ENCODE measurements at regions not wholly inside any gene's neighbourhood (a gene's known extent, or its start where the extent isn't known, plus 50 kb on each side); places are given as distances from the start of the nearest gene placed in this dataset.

GRCh38 chrX:26334232-26334631 is 118.3 kb downstream of the MAGEB5 start:
- FAIRE-seq (no peak), DNase-seq (ENCODE audit: low read depth in 1 of 2, low spot score in 1 of 2) (no peak), ATAC-seq (no peak)
- no peaks in the 10 kb centered on the region for H3K4me1 ChIP-seq
- H3K4me2 ChIP-seq = no peak overlapping the region
- TF ChIP-seq GATA3 (IDR thresholded peaks at IDR 0.05; ENCODE audit: borderline replicate concordance) = no peak
- no peaks in the 10 kb centered on the region for H3K9me3 ChIP-seq
- no peak overlapping the region for H3K27ac ChIP-seq
- H3K4me3 ChIP-seq = no peak overlapping the region
- WGBS (ENCODE audit: missing lambda C conversion rate) = 0% methylated on average over 1 of the region's 8 CpGs
- CTCF ChIA-PET = no interaction called here
- POLR2A ChIA-PET = no interaction called here

- H3K4me1 ChIP-seq = no peaks in the 10 kb centered on the region
- POLR2A ChIA-PET = no interaction called here
- TF ChIP-seq MAFK (IDR thresholded peaks at IDR 0.05; ENCODE audit: partially characterized antibody) (peak; percentile 61), RFX5 (IDR thresholded peaks at IDR 0.05) (no peak)
These were observed 112.8 kb downstream of the MAGEB5 start for GRCh38 chrX:26328608-26329319.

GRCh38 chrX:26309262-26309661 is 93.3 kb downstream of the MAGEB5 start:
- DNase-seq (ENCODE audit: low read depth in 1 of 2, low spot score in 1 of 2) (no peak), ATAC-seq (no peak), FAIRE-seq (no peak)
- H3K9me3 ChIP-seq = no peaks in the 10 kb centered on the region
- no peak overlapping the region for H3K27ac ChIP-seq
- no peak overlapping the region for H3K4me3 ChIP-seq
- H3K4me2 ChIP-seq = no peak overlapping the region
- TF ChIP-seq ZSCAN20 (CRISPR knock-in tag; IDR thresholded peaks at IDR 0.05) (no peak), ELK1 (IDR thresholded peaks at IDR 0.05; ENCODE audit: low read depth, low read length) (no peak), NR3C1 (IDR thresholded peaks at IDR 0.05) (no peak), FOXS1 (CRISPR knock-in tag; IDR thresholded peaks at IDR 0.05) (no peak), EHF (CRISPR knock-in tag; IDR thresholded peaks at IDR 0.05) (no peak), RCOR1 (IDR thresholded peaks at IDR 0.05; ENCODE audit: low read depth, low read length) (no peak), KDM5A (IDR thresholded peaks at IDR 0.05) (no peak), HOXA7 (CRISPR knock-in tag; IDR thresholded peaks at IDR 0.05) (no peak), BCL3 (IDR thresholded peaks at IDR 0.05) (no peak)
- H3K4me1 ChIP-seq = no peaks in the 10 kb centered on the region
- ChIA-PET POLR2A (no interaction called here), CTCF (no interaction called here)

More at GRCh38 chrX:26328608-26329319, 112.8 kb downstream of the MAGEB5 start:
- DNase-seq (ENCODE audit: low read depth in 1 of 2, low spot score in 1 of 2) (no peak), ATAC-seq (no peak), FAIRE-seq (no peak)
- no peaks in the 10 kb centered on the region for H3K9me3 ChIP-seq
- no peak overlapping the region for H3K27ac ChIP-seq
- CTCF ChIA-PET = no interaction called here
- H3K4me2 ChIP-seq = no peak overlapping the region
- WGBS (ENCODE audit: missing lambda C conversion rate) = 0% methylated on average over 3 of the region's 3 CpGs
- H3K4me3 ChIP-seq = no peak overlapping the region

- H3K4me1 ChIP-seq = no peaks in the 10 kb centered on the region
- ATAC-seq (no peak), FAIRE-seq (no peak), DNase-seq (ENCODE audit: low read depth in 1 of 2, low spot score in 1 of 2) (no peak)
- POLR2A ChIA-PET = no interaction called here
- 47% methylated on average over 1 of the region's 1 CpG for WGBS (ENCODE audit: missing lambda C conversion rate)
- H3K4me2 ChIP-seq = no peak overlapping the region
- TF ChIP-seq EHMT2 (IDR thresholded peaks at IDR 0.05; ENCODE audit: low read depth) (no peak), BCL3 (IDR thresholded peaks at IDR 0.05) (no peak), RFX5 (IDR thresholded peaks at IDR 0.05) (no peak), FOSL2 (IDR thresholded peaks at IDR 0.05) (no peak), FOSL2 (CRISPR knock-in tag; IDR thresholded peaks at IDR 0.05) (no peak), USF2 (IDR thresholded peaks at IDR 0.05) (no peak), POLR2A (IDR thresholded peaks at IDR 0.05; ENCODE audit: low read length) (no peak), HDAC2 (IDR thresholded peaks at IDR 0.05) (no peak), HES2 (IDR thresholded peaks at IDR 0.05) (no peak), JUN (IDR thresholded peaks at IDR 0.05) (no peak), HEYL (CRISPR knock-in tag; IDR thresholded peaks at IDR 0.05) (no peak), CBX8 (IDR thresholded peaks at IDR 0.05) (no peak), FOXS1 (CRISPR knock-in tag; IDR thresholded peaks at IDR 0.05) (no peak), MAFK (IDR thresholded peaks at IDR 0.05; ENCODE audit: partially characterized antibody) (no peak), TFCP2L1 (CRISPR knock-in tag; IDR thresholded peaks at IDR 0.05) (no peak), RAD21 (conservative IDR thresholded peaks at IDR 0.05 in 1 of 2, IDR thresholded peaks at IDR 0.05 in 1 of 2) (no peak), FOSB (CRISPR knock-in tag; IDR thresholded peaks at IDR 0.05) (no peak), CTCF (IDR thresholded peaks at IDR 0.05) (no peak)
- CTCF ChIA-PET = interaction anchor here (0.7 kb wide), 1 partner anchor 202 kb away, joined by 3 read pairs; no protein-coding TSS in a partner anchor
- no peak overlapping the region for H3K27ac ChIP-seq
- no peak overlapping the region for H3K4me3 ChIP-seq
- H3K9me3 ChIP-seq = no peaks in the 10 kb centered on the region
These were observed 79.5 kb downstream of the MAGEB5 start for GRCh38 chrX:26295425-26295824.

Data from A549 (cell line).